B cell (primary cell): ENCODE measurements at regions not wholly inside any gene's neighbourhood (a gene's known extent, or its start where the extent isn't known, plus 50 kb on each side); places are given as distances from the start of the nearest gene placed in this dataset.

Experiments used
- ATAC-seq: fragments of 200-7000 bp; cut with Tn5 transposase; one replicate; pipeline ENCODE4 v1.10.0; 2021; ENCODE audit warnings: low read depth, mild to moderate bottlenecking, moderate number of reproducible peaks, moderate library complexity
- CTCF ChIA-PET: fragments of 350-600 bp; sonication (Branson Sonifier 250); formaldehyde crosslinking; loops from one replicate; lab custom pipeline; 2021; ENCODE audit warnings: antibody characterized with exemption, inconsistent platforms; lab: Charles Lee
- POLR2A ChIA-PET: fragments of 350-600 bp; sonication (Branson Sonifier 250); formaldehyde crosslinking; loops from one replicate; lab custom pipeline; 2021; ENCODE audit warnings: antibody characterized with exemption; lab: Charles Lee
- DNase-seq: peaks from one replicate; pipeline ENCODE4 v3.0.0; 2013
- H2AFZ ChIP-seq: 2 replicates; pipeline ENCODE4 v1.6.1; 2012; ENCODE audit warnings: mild to moderate bottlenecking, low read depth, low read length; ENCODE audit not compliant: insufficient read depth, poor library complexity, severe bottlenecking
- H3K27ac ChIP-seq, 2 donors: 1 replicate in 1 of 2; 2 replicates in 1 of 2; pipeline ENCODE4 v1.5.1; 2012 to 2013; ENCODE audit warnings: low read length in 2 of 2, mild to moderate bottlenecking in 2 of 2, moderate library complexity in 1 of 2
- H3K27me3 ChIP-seq, 4 experiments: fragments of 200-600 bp in 1 of 4; sonication (generic) in 1 of 4; replicated peaks in 1 of 4; 1 replicate in 2 of 4; 2 replicates in 2 of 4; pipeline versions ENCODE4 v1.6.1 to v1.7.0; 2013 to 2016; ENCODE audit warnings: low read length in 3 of 4, mild to moderate bottlenecking in 2 of 4, mixed read lengths in 1 of 4, moderate library complexity in 1 of 4; ENCODE audit not compliant: insufficient read depth in 4 of 4, control insufficient read depth in 3 of 4; ENCODE audit errors: control extremely low read depth in 1 of 4
- H3K36me3 ChIP-seq, 2 experiments: replicated peaks in 1 of 2; 1 replicate in 1 of 2; 2 replicates in 1 of 2; pipeline versions ENCODE4 v1.6.1 to v1.7.1; 2013; ENCODE audit warnings: low read length in 1 of 2; ENCODE audit not compliant: insufficient read depth in 2 of 2, control insufficient read depth in 1 of 2; ENCODE audit errors: control extremely low read depth in 1 of 2, extremely low read depth in 1 of 2
- H3K4me1 ChIP-seq, 2 donors: fragments of 200-600 bp in 1 of 2; sonication (generic) in 1 of 2; 1 replicate in 1 of 2; 2 replicates in 1 of 2; pipeline versions ENCODE4 v1.5.1 to v1.6.1; 2013 to 2017; ENCODE audit warnings: low read length in 2 of 2; ENCODE audit not compliant: control insufficient read depth in 2 of 2, insufficient read depth in 2 of 2
- H3K4me2 ChIP-seq: replicated peaks from 2 replicates; pipeline ENCODE3; 2012; ENCODE audit warnings: mild to moderate bottlenecking, low read depth, low read length; ENCODE audit not compliant: poor library complexity, severe bottlenecking
- H3K4me3 ChIP-seq, 5 experiments: fragments of 200-600 bp in 1 of 5; sonication (generic) in 1 of 5; 1 replicate in 3 of 5; 2 replicates in 2 of 5; pipeline versions ENCODE4 v1.5.1 to v1.7.0; 2011 to 2016; ENCODE audit warnings: low read length in 4 of 5, mild to moderate bottlenecking in 4 of 5, low read depth in 2 of 5, control low read depth in 1 of 5, moderate library complexity in 1 of 5; ENCODE audit not compliant: insufficient read depth in 1 of 5; ENCODE audit errors: control extremely low read depth in 1 of 5, extremely low read depth in 1 of 5
- H3K79me2 ChIP-seq: fragments of 200-600 bp; sonication (generic); one replicate; pipeline ENCODE4 v1.6.0; 2016; ENCODE audit warnings: low read length; ENCODE audit not compliant: control insufficient read depth, insufficient read depth
- H3K9ac ChIP-seq: fragments of 200-600 bp; sonication (generic); 2 replicates; pipeline ENCODE4 v1.6.1; 2017; ENCODE audit warnings: mild to moderate bottlenecking, low read length, moderate library complexity
- H3K9me3 ChIP-seq, 3 donors: one replicate each; pipeline versions ENCODE4 v1.6.1 to v1.7.1; 2013; ENCODE audit warnings: low read length in 2 of 3; ENCODE audit not compliant: control insufficient read depth in 2 of 3, insufficient read depth in 1 of 3; ENCODE audit errors: control extremely low read depth in 1 of 3
- H4K20me1 ChIP-seq: 2 replicates; pipeline ENCODE4 v1.6.0; 2012; ENCODE audit warnings: mild to moderate bottlenecking, low read length; ENCODE audit not compliant: insufficient read depth, control insufficient read depth, poor library complexity, severe bottlenecking
- H3K27ac Mint-ChIP-seq: one replicate; pipeline ENCODE4 v1.8.0; 2021; ENCODE audit warnings: mixed read lengths
- H3K27me3 Mint-ChIP-seq: one replicate; pipeline ENCODE4 v1.8.0; 2021; ENCODE audit warnings: mixed read lengths
- H3K4me1 Mint-ChIP-seq: one replicate; pipeline ENCODE4 v1.8.0; 2021; ENCODE audit warnings: mixed read lengths
- H3K4me3 Mint-ChIP-seq: one replicate; pipeline ENCODE4 v1.8.0; 2021; ENCODE audit warnings: mixed read lengths
- H3K9me3 Mint-ChIP-seq: one replicate; pipeline ENCODE4 v1.8.0; 2022; ENCODE audit warnings: mixed read lengths; ENCODE audit not compliant: insufficient read depth
- CTCF ChIP-seq: fragments of 200-600 bp; IDR thresholded peaks from one replicate; pipeline ENCODE4 v1.8.0; 2022; ENCODE audit warnings: antibody characterized with exemption, mild to moderate bottlenecking
- EZH2 ChIP-seq: IDR thresholded peaks from 2 replicates; pipeline ENCODE4 v1.6.1; 2012; ENCODE audit warnings: borderline replicate concordance, low read depth, mild to moderate bottlenecking, moderate library complexity, low read length; ENCODE audit not compliant: insufficient read depth, poor library complexity, severe bottlenecking
- WGBS: methylation state at CpG from one replicate; pipeline ENCODE4 v1.1.5; 2013; ENCODE audit warnings: missing lambda C conversion rate; ENCODE audit not compliant: insufficient coverage; 5-methylcytosine and 5-hydroxymethylcytosine counted together
- intact Hi-C: fragments of 100-400 bp; cut with micrococcal nuclease; formaldehyde crosslinking; loops from one replicate; pipeline ENCODE4 v1.10.0; 2022

GRCh38 chr2:240286596-240286995, 146.1 kb upstream of the OTOS start:
- Histone ChIP-seq H3K9ac (no peak overlapping the region), H3K27me3 (no peaks in the 10 kb centered on the region), H3K4me2 (no peak overlapping the region), H3K79me2 (no peaks in the 10 kb centered on the region), H3K4me3 (no peak overlapping the region), H2AFZ (no peak overlapping the region), H4K20me1 (no peaks in the 10 kb centered on the region), H3K27ac (no peak overlapping the region), H3K9me3 (peaks cover 0 to 4% (median 1%) of the 10 kb centered on the region in 3 donors), H3K36me3 (no peaks in the 10 kb centered on the region), H3K4me1 (no peaks in the 10 kb centered on the region)
- POLR2A ChIA-PET: no interaction called here
- Mint-ChIP-seq H3K4me3 (no peak overlapping the region), H3K9me3 (peaks cover 2% of the 10 kb centered on the region), H3K4me1 (no peaks in the 10 kb centered on the region), H3K27ac (no peak overlapping the region), H3K27me3 (no peaks in the 10 kb centered on the region)
- ATAC-seq (no peak), DNase-seq (no peak)
- 79% methylated on average over 5 of the region's 6 CpGs for WGBS
- CTCF ChIA-PET: no interaction called here
- TF ChIP-seq EZH2: no peak
- TF ChIP-seq CTCF: no peak
- intact Hi-C loops: no loop called here

GRCh38 chr2:240287011-240287410, 146.6 kb upstream of the OTOS start:
- WGBS: 87% methylated on average over 13 of the region's 14 CpGs
- TF ChIP-seq CTCF: no peak
- TF ChIP-seq EZH2: no peak
- no peaks in the 10 kb centered on the region for H3K27me3 ChIP-seq
- no peak overlapping the region for H3K4me3 ChIP-seq
- peaks cover 0 to 4% (median 1%) of the 10 kb centered on the region in 3 donors for H3K9me3 ChIP-seq
- H3K9ac ChIP-seq: no peak overlapping the region
- ChIA-PET CTCF (no interaction called here), POLR2A (no interaction called here)
- H3K79me2 ChIP-seq: no peaks in the 10 kb centered on the region
- Mint-ChIP-seq H3K27ac (no peak overlapping the region), H3K9me3 (peaks cover 2% of the 10 kb centered on the region), H3K4me3 (no peak overlapping the region), H3K4me1 (no peaks in the 10 kb centered on the region), H3K27me3 (no peaks in the 10 kb centered on the region)
- no peaks in the 10 kb centered on the region for H4K20me1 ChIP-seq
- no peak for ATAC-seq
- intact Hi-C loops: no loop called here
- H2AFZ ChIP-seq: no peak overlapping the region
- no peak overlapping the region for H3K27ac ChIP-seq
- no peaks in the 10 kb centered on the region for H3K36me3 ChIP-seq
- no peak for DNase-seq
- H3K4me1 ChIP-seq: no peaks in the 10 kb centered on the region
- no peak overlapping the region for H3K4me2 ChIP-seq
